ENCODE measurements at regions not wholly inside any gene's neighbourhood (a gene's known extent, or its start where the extent isn't known, plus 50 kb on each side); places are given as distances from the start of the nearest gene placed in this dataset.

DNA sequence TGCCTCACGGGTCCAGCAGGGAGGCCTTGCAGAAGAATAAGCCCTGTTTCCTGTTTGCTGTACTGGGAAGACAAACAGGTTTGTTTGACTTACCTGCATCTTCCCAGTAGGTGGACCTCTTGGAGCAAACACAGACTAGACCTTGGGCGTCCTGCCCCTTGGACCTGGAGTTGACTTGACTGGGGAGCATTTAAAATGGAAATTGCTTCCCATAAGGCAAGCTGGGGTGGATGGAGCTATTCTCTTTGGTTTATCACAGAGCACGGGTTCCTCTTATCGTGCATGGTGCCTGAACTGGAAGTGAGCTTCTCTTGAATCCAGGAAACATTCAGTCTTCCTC, 151.4 kb downstream of the RPLP1 start:
- TF ChIP-seq YY1 (IDR thresholded peaks at IDR 0.05; ENCODE audit: low read depth): no peak
- TF ChIP-seq, protein P1, sequence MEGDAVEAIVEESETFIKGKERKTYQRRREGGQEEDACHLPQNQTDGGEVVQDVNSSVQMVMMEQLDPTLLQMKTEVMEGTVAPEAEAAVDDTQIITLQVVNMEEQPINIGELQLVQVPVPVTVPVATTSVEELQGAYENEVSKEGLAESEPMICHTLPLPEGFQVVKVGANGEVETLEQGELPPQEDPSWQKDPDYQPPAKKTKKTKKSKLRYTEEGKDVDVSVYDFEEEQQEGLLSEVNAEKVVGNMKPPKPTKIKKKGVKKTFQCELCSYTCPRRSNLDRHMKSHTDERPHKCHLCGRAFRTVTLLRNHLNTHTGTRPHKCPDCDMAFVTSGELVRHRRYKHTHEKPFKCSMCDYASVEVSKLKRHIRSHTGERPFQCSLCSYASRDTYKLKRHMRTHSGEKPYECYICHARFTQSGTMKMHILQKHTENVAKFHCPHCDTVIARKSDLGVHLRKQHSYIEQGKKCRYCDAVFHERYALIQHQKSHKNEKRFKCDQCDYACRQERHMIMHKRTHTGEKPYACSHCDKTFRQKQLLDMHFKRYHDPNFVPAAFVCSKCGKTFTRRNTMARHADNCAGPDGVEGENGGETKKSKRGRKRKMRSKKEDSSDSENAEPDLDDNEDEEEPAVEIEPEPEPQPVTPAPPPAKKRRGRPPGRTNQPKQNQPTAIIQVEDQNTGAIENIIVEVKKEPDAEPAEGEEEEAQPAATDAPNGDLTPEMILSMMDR (IDR thresholded peaks at IDR 0.05): no peak
- no peak for TF ChIP-seq TAF1 (IDR thresholded peaks at IDR 0.05; ENCODE audit: borderline replicate concordance, low read depth, low read length)
- TF ChIP-seq, protein P2, sequence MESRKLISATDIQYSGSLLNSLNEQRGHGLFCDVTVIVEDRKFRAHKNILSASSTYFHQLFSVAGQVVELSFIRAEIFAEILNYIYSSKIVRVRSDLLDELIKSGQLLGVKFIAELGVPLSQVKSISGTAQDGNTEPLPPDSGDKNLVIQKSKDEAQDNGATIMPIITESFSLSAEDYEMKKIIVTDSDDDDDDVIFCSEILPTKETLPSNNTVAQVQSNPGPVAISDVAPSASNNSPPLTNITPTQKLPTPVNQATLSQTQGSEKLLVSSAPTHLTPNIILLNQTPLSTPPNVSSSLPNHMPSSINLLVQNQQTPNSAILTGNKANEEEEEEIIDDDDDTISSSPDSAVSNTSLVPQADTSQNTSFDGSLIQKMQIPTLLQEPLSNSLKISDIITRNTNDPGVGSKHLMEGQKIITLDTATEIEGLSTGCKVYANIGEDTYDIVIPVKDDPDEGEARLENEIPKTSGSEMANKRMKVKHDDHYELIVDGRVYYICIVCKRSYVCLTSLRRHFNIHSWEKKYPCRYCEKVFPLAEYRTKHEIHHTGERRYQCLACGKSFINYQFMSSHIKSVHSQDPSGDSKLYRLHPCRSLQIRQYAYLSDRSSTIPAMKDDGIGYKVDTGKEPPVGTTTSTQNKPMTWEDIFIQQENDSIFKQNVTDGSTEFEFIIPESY (IDR thresholded peaks at IDR 0.05; ENCODE audit: borderline replicate concordance, low read depth): no peak

Data from SK-N-SH (cell line).